ENCODE measurements at regions not wholly inside any gene's neighbourhood (a gene's known extent, or its start where the extent isn't known, plus 50 kb on each side); places are given as distances from the start of the nearest gene placed in this dataset.

DNA sequence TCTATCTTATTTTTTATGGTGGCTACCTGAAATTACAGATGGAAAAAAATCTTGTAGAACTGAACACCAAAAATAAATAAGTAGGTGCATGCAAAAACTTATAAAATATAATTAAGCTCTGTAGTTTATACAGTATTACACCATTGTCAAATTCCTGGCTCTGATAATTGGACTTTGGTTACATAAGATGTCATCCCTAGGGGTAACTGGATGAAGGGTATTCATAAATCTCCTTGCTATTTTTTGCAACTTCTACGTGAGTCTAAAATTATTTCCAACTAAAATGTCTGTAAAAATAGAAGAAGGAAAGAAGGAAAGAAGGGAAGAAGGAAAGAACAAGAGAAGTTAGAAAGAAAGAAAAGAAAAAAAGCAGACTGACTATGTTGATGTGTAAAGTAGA lies 716.6 kb downstream of the BCL11B start:
- no peak overlapping the region for H3K9ac ChIP-seq (ENCODE audit: low read depth, low read length, poor library complexity)
- H3K4me1 ChIP-seq (ENCODE audit: control insufficient read depth in 2 of 2, insufficient read depth in 1 of 2, low read depth in 1 of 2, low read length in 2 of 2): no peaks in the 10 kb centered on the region
- H3K23ac ChIP-seq (ENCODE audit: low read depth, low read length, poor library complexity): no peak overlapping the region
- no peak overlapping the region for H3K27ac ChIP-seq (replicated peaks; ENCODE audit: low read length)
- no peak overlapping the region for H2BK5ac ChIP-seq (ENCODE audit: low read length)
- no peak overlapping the region for H2BK12ac ChIP-seq (ENCODE audit: low read length)
- no CpG with 5 or more reads among the region's 1 CpG for WGBS, 2 donors (ENCODE audit: extremely low coverage in 2 of 2, insufficient read length in 2 of 2, insufficient replicate concordance in 1 of 2)
- no peak for DNase-seq (ENCODE audit: low spot score)
- no peak overlapping the region for H3K4me2 ChIP-seq (ENCODE audit: insufficient read depth, low read length, poor library complexity, severe bottlenecking)
- no peak overlapping the region for H4K8ac ChIP-seq (ENCODE audit: low read depth, low read length)
- no peak overlapping the region for H2AFZ ChIP-seq (ENCODE audit: low read length)
- no peak overlapping the region for H3K18ac ChIP-seq (ENCODE audit: low read length)
- H3K4me3 ChIP-seq (ENCODE audit: low read length in 2 of 2): no peak overlapping the region
- H2BK120ac ChIP-seq (ENCODE audit: low read depth, low read length): no peak overlapping the region
- no peak overlapping the region for H3K4ac ChIP-seq (ENCODE audit: low read length)
- H2BK15ac ChIP-seq (ENCODE audit: low read length): no peak overlapping the region
- no peak overlapping the region for H4K91ac ChIP-seq (ENCODE audit: low read depth, low read length, poor library complexity)
- no peaks in the 10 kb centered on the region for H3K79me1 ChIP-seq (ENCODE audit: low read depth, low read length)
- H3K14ac ChIP-seq (ENCODE audit: low read length): no peak overlapping the region
- peaks cover 0 to 2% of the 10 kb centered on the region in 2 donors for H3K9me3 ChIP-seq (replicated peaks in 1 of 2; ENCODE audit: control insufficient read depth in 2 of 2, insufficient read depth in 1 of 2, low read depth in 1 of 2, low read length in 2 of 2)
- no peaks in the 10 kb centered on the region for H3K27me3 ChIP-seq (ENCODE audit: control insufficient read depth in 3 of 3, insufficient read depth in 3 of 3, low read depth in 1 of 3, low read length in 3 of 3)
- no peaks in the 10 kb centered on the region for H3K36me3 ChIP-seq (replicated peaks in 1 of 2; ENCODE audit: control insufficient read depth in 2 of 2, insufficient read depth in 2 of 2, low read length in 2 of 2)
- H2AK5ac ChIP-seq (ENCODE audit: low read depth, low read length): no peak overlapping the region

DNA sequence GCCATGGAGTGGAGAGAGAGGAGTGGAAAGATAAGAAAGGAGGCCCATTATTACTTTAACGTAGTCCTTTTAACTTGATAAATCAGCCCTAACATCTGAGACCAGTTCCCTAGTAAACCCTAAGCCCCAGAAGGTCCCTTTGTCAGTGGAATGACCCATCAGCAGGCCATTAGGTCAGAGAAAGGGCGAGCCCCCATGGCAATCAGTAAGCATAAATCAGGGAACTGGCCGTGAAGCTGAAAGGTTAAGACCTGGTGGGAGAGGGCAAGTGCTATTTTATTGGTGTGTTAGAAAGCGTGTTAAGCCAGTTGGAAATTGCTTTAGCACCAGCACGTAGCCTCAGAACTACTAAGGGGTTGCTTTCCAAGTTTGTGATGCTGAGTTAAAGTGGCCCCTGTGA lies 708.0 kb downstream of the BCL11B start:
- no peak overlapping the region for H2BK12ac ChIP-seq (ENCODE audit: low read length)
- H3K4ac ChIP-seq (ENCODE audit: low read length): no peak overlapping the region
- no peak overlapping the region for H2BK5ac ChIP-seq (ENCODE audit: low read length)
- no peaks in the 10 kb centered on the region for H3K36me3 ChIP-seq (replicated peaks in 1 of 2; ENCODE audit: control insufficient read depth in 2 of 2, insufficient read depth in 2 of 2, low read length in 2 of 2)
- peak; percentile 6 for DNase-seq (ENCODE audit: low spot score)
- H4K8ac ChIP-seq (ENCODE audit: low read depth, low read length): no peak overlapping the region
- H2BK15ac ChIP-seq (ENCODE audit: low read length): no peak overlapping the region
- H3K4me3 ChIP-seq (ENCODE audit: low read length in 2 of 2): no peak overlapping the region
- peaks cover 0 to 1% of the 10 kb centered on the region in 2 donors for H3K9me3 ChIP-seq (replicated peaks in 1 of 2; ENCODE audit: control insufficient read depth in 2 of 2, insufficient read depth in 1 of 2, low read depth in 1 of 2, low read length in 2 of 2)
- H2AFZ ChIP-seq (ENCODE audit: low read length): no peak overlapping the region
- no peak overlapping the region for H2BK120ac ChIP-seq (ENCODE audit: low read depth, low read length)
- WGBS, 2 donors (ENCODE audit: extremely low coverage in 2 of 2, insufficient read length in 2 of 2, insufficient replicate concordance in 1 of 2): no CpG with 5 or more reads among the region's 5 CpGs
- no peak overlapping the region for H3K18ac ChIP-seq (ENCODE audit: low read length)
- no peak overlapping the region for H3K27ac ChIP-seq (replicated peaks; ENCODE audit: low read length)
- peaks cover 0 to 3% of the 10 kb centered on the region in 2 donors for H3K4me1 ChIP-seq (ENCODE audit: control insufficient read depth in 2 of 2, insufficient read depth in 1 of 2, low read depth in 1 of 2, low read length in 2 of 2)
- H3K23ac ChIP-seq (ENCODE audit: low read depth, low read length, poor library complexity): no peak overlapping the region
- H3K4me2 ChIP-seq (ENCODE audit: insufficient read depth, low read length, poor library complexity, severe bottlenecking): no peak overlapping the region
- H3K14ac ChIP-seq (ENCODE audit: low read length): no peak overlapping the region
- H4K91ac ChIP-seq (ENCODE audit: low read depth, low read length, poor library complexity): no peak overlapping the region
- H3K9ac ChIP-seq (ENCODE audit: low read depth, low read length, poor library complexity): no peak overlapping the region
- no peaks in the 10 kb centered on the region for H3K79me1 ChIP-seq (ENCODE audit: low read depth, low read length)
- no peak overlapping the region for H2AK5ac ChIP-seq (ENCODE audit: low read depth, low read length)
- no peaks in the 10 kb centered on the region for H3K27me3 ChIP-seq (ENCODE audit: control insufficient read depth in 3 of 3, insufficient read depth in 3 of 3, low read depth in 1 of 3, low read length in 3 of 3)

GRCh38 chr14:98564541-98564940 lies 707.5 kb downstream of the BCL11B start:
- Histone ChIP-seq H3K23ac (ENCODE audit: low read depth, low read length, poor library complexity) (no peak overlapping the region), H3K9ac (ENCODE audit: low read depth, low read length, poor library complexity) (no peak overlapping the region), H2BK120ac (ENCODE audit: low read depth, low read length) (no peak overlapping the region), H2AK5ac (ENCODE audit: low read depth, low read length) (no peak overlapping the region), H4K91ac (ENCODE audit: low read depth, low read length, poor library complexity) (no peak overlapping the region), H3K4ac (ENCODE audit: low read length) (no peak overlapping the region), H3K79me1 (ENCODE audit: low read depth, low read length) (no peaks in the 10 kb centered on the region), H3K27me3 (ENCODE audit: control insufficient read depth in 3 of 3, insufficient read depth in 3 of 3, low read depth in 1 of 3, low read length in 3 of 3) (no peaks in the 10 kb centered on the region), H2BK15ac (ENCODE audit: low read length) (no peak overlapping the region), H3K4me1 (ENCODE audit: control insufficient read depth in 2 of 2, insufficient read depth in 1 of 2, low read depth in 1 of 2, low read length in 2 of 2) (peaks cover 0 to 3% of the 10 kb centered on the region in 2 donors), H3K14ac (ENCODE audit: low read length) (no peak overlapping the region), H2BK5ac (ENCODE audit: low read length) (no peak overlapping the region), H3K18ac (ENCODE audit: low read length) (no peak overlapping the region), H4K8ac (ENCODE audit: low read depth, low read length) (no peak overlapping the region), H3K4me2 (ENCODE audit: insufficient read depth, low read length, poor library complexity, severe bottlenecking) (no peak overlapping the region), H2BK12ac (ENCODE audit: low read length) (no peak overlapping the region), H2AFZ (ENCODE audit: low read length) (no peak overlapping the region), H3K36me3 (replicated peaks in 1 of 2; ENCODE audit: control insufficient read depth in 2 of 2, insufficient read depth in 2 of 2, low read length in 2 of 2) (no peaks in the 10 kb centered on the region), H3K9me3 (replicated peaks in 1 of 2; ENCODE audit: control insufficient read depth in 2 of 2, insufficient read depth in 1 of 2, low read depth in 1 of 2, low read length in 2 of 2) (peaks cover 0 to 1% of the 10 kb centered on the region in 2 donors), H3K4me3 (ENCODE audit: low read length in 2 of 2) (no peak overlapping the region), H3K27ac (replicated peaks; ENCODE audit: low read length) (no peak overlapping the region)
- DNase-seq (ENCODE audit: low spot score): no peak

GRCh38 chr14:98571104-98571503 lies 700.9 kb downstream of the BCL11B start:
- Histone ChIP-seq H3K36me3 (replicated peaks in 1 of 2; ENCODE audit: control insufficient read depth in 2 of 2, insufficient read depth in 2 of 2, low read length in 2 of 2) (no peaks in the 10 kb centered on the region), H2AK5ac (ENCODE audit: low read depth, low read length) (no peak overlapping the region), H3K27ac (replicated peaks; ENCODE audit: low read length) (no peak overlapping the region), H3K9ac (ENCODE audit: low read depth, low read length, poor library complexity) (no peak overlapping the region), H3K9me3 (replicated peaks in 1 of 2; ENCODE audit: control insufficient read depth in 2 of 2, insufficient read depth in 1 of 2, low read depth in 1 of 2, low read length in 2 of 2) (peaks cover 0 to 7% of the 10 kb centered on the region in 2 donors), H4K8ac (ENCODE audit: low read depth, low read length) (no peak overlapping the region), H3K14ac (ENCODE audit: low read length) (no peak overlapping the region), H3K4me3 (ENCODE audit: low read length in 2 of 2) (no peak overlapping the region), H3K4ac (ENCODE audit: low read length) (no peak overlapping the region), H3K4me2 (ENCODE audit: insufficient read depth, low read length, poor library complexity, severe bottlenecking) (no peak overlapping the region), H2BK15ac (ENCODE audit: low read length) (no peak overlapping the region), H4K91ac (ENCODE audit: low read depth, low read length, poor library complexity) (no peak overlapping the region), H2BK120ac (ENCODE audit: low read depth, low read length) (no peak overlapping the region), H3K4me1 (ENCODE audit: control insufficient read depth in 2 of 2, insufficient read depth in 1 of 2, low read depth in 1 of 2, low read length in 2 of 2) (no peaks in the 10 kb centered on the region), H2BK5ac (ENCODE audit: low read length) (no peak overlapping the region), H3K27me3 (ENCODE audit: control insufficient read depth in 3 of 3, insufficient read depth in 3 of 3, low read depth in 1 of 3, low read length in 3 of 3) (no peaks in the 10 kb centered on the region), H2AFZ (ENCODE audit: low read length) (no peak overlapping the region), H3K79me1 (ENCODE audit: low read depth, low read length) (no peaks in the 10 kb centered on the region), H2BK12ac (ENCODE audit: low read length) (no peak overlapping the region), H3K18ac (ENCODE audit: low read length) (no peak overlapping the region), H3K23ac (ENCODE audit: low read depth, low read length, poor library complexity) (no peak overlapping the region)
- no CpG with 5 or more reads among the region's 2 CpGs for WGBS, 2 donors (ENCODE audit: extremely low coverage in 2 of 2, insufficient read length in 2 of 2, insufficient replicate concordance in 1 of 2)
- no peak for DNase-seq (ENCODE audit: low spot score)
